MCF 10A (cell line): ENCODE measurements at regions not wholly inside any gene's neighbourhood (a gene's known extent, or its start where the extent isn't known, plus 50 kb on each side); places are given as distances from the start of the nearest gene placed in this dataset.

Source experiments
- BruUV-seq: library from RNA; stranded (reverse); fragments of 400-500 nt; replicated peaks from 2 replicates; lab custom pipeline; 2021; lab: Mats Ljungman, UMichigan
- CTCF ChIA-PET: fragments of 300-600 bp; sonication (Branson Sonifier 250); formaldehyde crosslinking; extraction: SDS; loops from one replicate; lab custom pipeline; 2021; ENCODE audit warnings: antibody characterized with exemption, inconsistent platforms; lab: Yijun Ruan, JAX
- POLR2A ChIA-PET: fragments of 300-600, 350-650 bp; sonication (Branson Sonifier 250); formaldehyde crosslinking; extraction: SDS; loops from one replicate; lab custom pipeline; 2020; ENCODE audit warnings: antibody characterized with exemption, inconsistent platforms; lab: Yijun Ruan, JAX
- DNase-seq: peaks from one replicate; pipeline ENCODE4 v3.0.0-alpha.2; 2018; ENCODE audit not compliant: unreplicated experiment
- H3K27ac Mint-ChIP-seq: one replicate; pipeline ENCODE4 v1.8.0; 2022; ENCODE audit warnings: mild to moderate bottlenecking, low read depth, mixed read lengths; ENCODE audit not compliant: unreplicated experiment
- H3K27me3 Mint-ChIP-seq: one replicate; pipeline ENCODE4 v1.8.0; 2022; ENCODE audit warnings: mixed read lengths; ENCODE audit not compliant: insufficient read depth, unreplicated experiment
- H3K36me3 Mint-ChIP-seq: one replicate; pipeline ENCODE4 v1.8.0; 2022; ENCODE audit warnings: mild to moderate bottlenecking, moderate library complexity, mixed read lengths; ENCODE audit not compliant: insufficient read depth, unreplicated experiment
- H3K4me1 Mint-ChIP-seq: one replicate; pipeline ENCODE4 v1.8.0; 2022; ENCODE audit warnings: mixed read lengths; ENCODE audit not compliant: insufficient read depth, unreplicated experiment
- H3K4me3 Mint-ChIP-seq: one replicate; pipeline ENCODE4 v1.8.0; 2022; ENCODE audit warnings: mild to moderate bottlenecking, moderate library complexity, mixed read lengths; ENCODE audit not compliant: unreplicated experiment
- H3K9me3 Mint-ChIP-seq: one replicate; pipeline ENCODE4 v1.8.0; 2022; ENCODE audit warnings: mixed read lengths; ENCODE audit not compliant: unreplicated experiment
- CTCF ChIP-seq: fragments of 200-600 bp; IDR thresholded peaks from one replicate; pipeline ENCODE4 v1.8.0; 2022; ENCODE audit warnings: antibody characterized with exemption, mild to moderate bottlenecking; ENCODE audit not compliant: unreplicated experiment
- intact Hi-C: fragments of 100-400 bp; cut with micrococcal nuclease; formaldehyde crosslinking; loops from 2 replicates; pipeline ENCODE4 v1.14.1; 2022

- no peak overlapping the region for H3K27ac Mint-ChIP-seq
- TF ChIP-seq CTCF, result no peak
- DNase-seq, result no peak
- no peak overlapping the region for H3K4me3 Mint-ChIP-seq
- H3K27me3 Mint-ChIP-seq, result no peaks in the 10 kb centered on the region
- BruUV-seq, result no TSS peak
- no peaks in the 10 kb centered on the region for H3K36me3 Mint-ChIP-seq
- ChIA-PET CTCF (no interaction called here), POLR2A (no interaction called here)
- no peaks in the 10 kb centered on the region for H3K4me1 Mint-ChIP-seq
- H3K9me3 Mint-ChIP-seq, result peaks cover 25% of the 10 kb centered on the region
- intact Hi-C loops, result no loop called here
These were observed 1252.7 kb downstream of the BRD1 start for GRCh38 chr22:48574776-48575617.

GRCh38 chr22:48573766-48574165 is 1253.9 kb downstream of the BRD1 start:
- no peak for DNase-seq
- ChIA-PET POLR2A (no interaction called here), CTCF (no interaction called here)
- H3K27me3 Mint-ChIP-seq, result no peaks in the 10 kb centered on the region
- H3K36me3 Mint-ChIP-seq, result no peaks in the 10 kb centered on the region
- peaks cover 29% of the 10 kb centered on the region for H3K9me3 Mint-ChIP-seq
- BruUV-seq, result no TSS peak
- H3K4me3 Mint-ChIP-seq, result no peak overlapping the region
- H3K27ac Mint-ChIP-seq, result no peak overlapping the region
- no peak for TF ChIP-seq CTCF
- no peaks in the 10 kb centered on the region for H3K4me1 Mint-ChIP-seq
- intact Hi-C loops, result no loop called here

GRCh38 chr22:48572951-48573350 is 1254.7 kb downstream of the BRD1 start:
- no peak overlapping the region for H3K4me3 Mint-ChIP-seq
- H3K9me3 Mint-ChIP-seq, result peaks cover 22% of the 10 kb centered on the region

DNA sequence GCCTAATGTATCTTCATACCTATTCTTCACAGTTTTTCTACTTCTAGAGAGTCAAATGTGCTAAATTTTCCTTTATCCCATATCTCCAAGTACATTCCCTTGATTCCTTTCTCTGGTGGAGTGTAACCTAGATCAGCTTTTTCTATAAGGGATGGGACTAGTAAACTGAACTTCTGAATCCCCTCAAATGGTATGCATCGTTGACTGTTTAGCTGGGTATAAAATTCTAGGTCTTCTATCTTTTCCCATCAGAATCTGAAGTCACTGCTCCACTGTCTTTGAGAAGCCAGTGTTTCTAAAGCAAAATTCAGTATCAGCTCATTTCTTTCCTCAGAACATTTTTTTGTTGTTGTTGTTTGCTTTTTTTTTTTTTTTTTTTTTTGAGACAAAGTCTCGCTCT is 1256.8 kb downstream of the BRD1 start:
- peaks cover 22% of the 10 kb centered on the region for H3K9me3 Mint-ChIP-seq

More at GRCh38 chr22:48572951-48573350, 1254.7 kb downstream of the BRD1 start:
- ChIA-PET POLR2A (no interaction called here), CTCF (no interaction called here)
- intact Hi-C loops, result no loop called here
- no peaks in the 10 kb centered on the region for H3K4me1 Mint-ChIP-seq
- no peaks in the 10 kb centered on the region for H3K36me3 Mint-ChIP-seq
- DNase-seq, result no peak
- no TSS peak for BruUV-seq
- H3K27ac Mint-ChIP-seq, result no peak overlapping the region
- TF ChIP-seq CTCF, result no peak
- H3K27me3 Mint-ChIP-seq, result no peaks in the 10 kb centered on the region

More for the DNA sequence above, 1256.8 kb downstream of the BRD1 start:
- no peaks in the 10 kb centered on the region for H3K4me1 Mint-ChIP-seq
- CTCF ChIA-PET, result no interaction called here
- POLR2A ChIA-PET, result no interaction called here
- intact Hi-C loops, result no loop called here
- H3K36me3 Mint-ChIP-seq, result no peaks in the 10 kb centered on the region
- TF ChIP-seq CTCF, result no peak
- no peak overlapping the region for H3K4me3 Mint-ChIP-seq
- H3K27ac Mint-ChIP-seq, result no peak overlapping the region
- no TSS peak for BruUV-seq
- DNase-seq, result no peak
- no peaks in the 10 kb centered on the region for H3K27me3 Mint-ChIP-seq
